ENCODE measurements at regions not wholly inside any gene's neighbourhood (a gene's known extent, or its start where the extent isn't known, plus 50 kb on each side); places are given as distances from the start of the nearest gene placed in this dataset.

- no peak for TF ChIP-seq TAF1 (IDR thresholded peaks at IDR 0.05; ENCODE audit: borderline replicate concordance, low read depth, low read length)
- TF ChIP-seq POLR2A (IDR thresholded peaks at IDR 0.05; ENCODE audit: low read depth, low read length), result no peak
Measured at GRCh38 chr1:55831759-55832158, 616.6 kb upstream of the USP24 start.
